ENCODE measurements at regions not wholly inside any gene's neighbourhood (a gene's known extent, or its start where the extent isn't known, plus 50 kb on each side); places are given as distances from the start of the nearest gene placed in this dataset.
"Not testable (repeated sequence)": the region's sequence is repeated elsewhere in the genome, so short reads cannot be mapped to it uniquely, and the experiment has no call there.

GRCh38 chr4:49226216-49226866, 240.3 kb downstream of the CWH43 start:
- DNase-seq (ENCODE audit: low read depth, low spot score); H3K9me3 ChIP-seq (ENCODE audit: control insufficient read depth, insufficient read depth, low read length); H3K36me3 ChIP-seq (ENCODE audit: control insufficient read depth, insufficient read depth, low read length); H3K27me3 ChIP-seq (ENCODE audit: control insufficient read depth, insufficient read depth, low read length); H3K4me3 ChIP-seq (ENCODE audit: low read length); H3K27ac ChIP-seq (ENCODE audit: low read length); H3K4me1 ChIP-seq (ENCODE audit: control insufficient read depth, insufficient read depth, low read length): not testable (repeated sequence)
- WGBS (ENCODE audit: insufficient coverage, insufficient read length), result no CpG with 5 or more reads among the region's 6 CpGs

GRCh38 chr4:49227941-49228340, 241.9 kb downstream of the CWH43 start:
- WGBS (ENCODE audit: insufficient coverage, insufficient read length), result no CpG with 5 or more reads among the region's 1 CpG
- not testable (repeated sequence) for DNase-seq (ENCODE audit: low read depth, low spot score)

GRCh38 chr4:49229243-49229642, 243.2 kb downstream of the CWH43 start:
- not testable (repeated sequence) for H3K27ac ChIP-seq (ENCODE audit: low read length); DNase-seq (ENCODE audit: low read depth, low spot score); H3K27me3 ChIP-seq (ENCODE audit: control insufficient read depth, insufficient read depth, low read length); H3K4me3 ChIP-seq (ENCODE audit: low read length); H3K9me3 ChIP-seq (ENCODE audit: control insufficient read depth, insufficient read depth, low read length); H3K36me3 ChIP-seq (ENCODE audit: control insufficient read depth, insufficient read depth, low read length); H3K4me1 ChIP-seq (ENCODE audit: control insufficient read depth, insufficient read depth, low read length)
- WGBS (ENCODE audit: insufficient coverage, insufficient read length), result no CpG with 5 or more reads among the region's 1 CpG

More at GRCh38 chr4:49227941-49228340, 241.9 kb downstream of the CWH43 start:
- not testable (repeated sequence) for H3K27ac ChIP-seq (ENCODE audit: low read length); H3K27me3 ChIP-seq (ENCODE audit: control insufficient read depth, insufficient read depth, low read length); H3K9me3 ChIP-seq (ENCODE audit: control insufficient read depth, insufficient read depth, low read length); H3K4me1 ChIP-seq (ENCODE audit: control insufficient read depth, insufficient read depth, low read length); H3K4me3 ChIP-seq (ENCODE audit: low read length); H3K36me3 ChIP-seq (ENCODE audit: control insufficient read depth, insufficient read depth, low read length)

GRCh38 chr4:49229713-49230112, 243.6 kb downstream of the CWH43 start:
- not testable (repeated sequence) for H3K9me3 ChIP-seq (ENCODE audit: control insufficient read depth, insufficient read depth, low read length); DNase-seq (ENCODE audit: low read depth, low spot score); H3K27me3 ChIP-seq (ENCODE audit: control insufficient read depth, insufficient read depth, low read length); H3K4me3 ChIP-seq (ENCODE audit: low read length); H3K36me3 ChIP-seq (ENCODE audit: control insufficient read depth, insufficient read depth, low read length); H3K4me1 ChIP-seq (ENCODE audit: control insufficient read depth, insufficient read depth, low read length); H3K27ac ChIP-seq (ENCODE audit: low read length)
- WGBS (ENCODE audit: insufficient coverage, insufficient read length), result no CpG with 5 or more reads among the region's 6 CpGs

DNA sequence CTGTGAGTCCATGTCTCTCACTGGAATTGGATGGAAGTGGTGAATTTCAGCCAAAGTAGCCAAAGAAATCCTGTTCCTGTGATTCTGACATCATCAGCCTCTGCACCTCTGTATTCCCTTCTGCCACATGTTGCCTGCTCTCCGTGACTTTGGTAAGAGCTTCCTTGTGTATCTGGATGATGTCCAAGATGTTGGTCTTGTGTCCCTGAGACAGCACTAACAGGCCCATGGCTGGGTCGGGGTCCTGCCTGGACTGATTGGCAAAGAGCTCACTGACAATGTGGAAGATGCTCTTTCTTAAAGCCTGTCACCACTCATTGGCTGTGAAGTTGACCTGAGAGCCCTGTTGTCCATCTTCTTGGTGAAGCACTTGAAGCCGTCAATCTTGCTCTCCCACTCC, 247.3 kb downstream of the CWH43 start:
- WGBS (ENCODE audit: insufficient coverage, insufficient read length), result no CpG with 5 or more reads among the region's 3 CpGs
- not testable (repeated sequence) for H3K36me3 ChIP-seq (ENCODE audit: control insufficient read depth, insufficient read depth, low read length); H3K4me3 ChIP-seq (ENCODE audit: low read length); H3K4me1 ChIP-seq (ENCODE audit: control insufficient read depth, insufficient read depth, low read length); H3K9me3 ChIP-seq (ENCODE audit: control insufficient read depth, insufficient read depth, low read length); DNase-seq (ENCODE audit: low read depth, low spot score); H3K27ac ChIP-seq (ENCODE audit: low read length); H3K27me3 ChIP-seq (ENCODE audit: control insufficient read depth, insufficient read depth, low read length)

GRCh38 chr4:49233749-49234148, 247.7 kb downstream of the CWH43 start:
- not testable (repeated sequence) for H3K27me3 ChIP-seq (ENCODE audit: control insufficient read depth, insufficient read depth, low read length); H3K4me1 ChIP-seq (ENCODE audit: control insufficient read depth, insufficient read depth, low read length); H3K36me3 ChIP-seq (ENCODE audit: control insufficient read depth, insufficient read depth, low read length); DNase-seq (ENCODE audit: low read depth, low spot score); H3K4me3 ChIP-seq (ENCODE audit: low read length); H3K9me3 ChIP-seq (ENCODE audit: control insufficient read depth, insufficient read depth, low read length); H3K27ac ChIP-seq (ENCODE audit: low read length)
- WGBS (ENCODE audit: insufficient coverage, insufficient read length), result no CpG with 5 or more reads among the region's 1 CpG

- DNase-seq (ENCODE audit: low read depth, low spot score); H3K4me1 ChIP-seq (ENCODE audit: control insufficient read depth, insufficient read depth, low read length); H3K9me3 ChIP-seq (ENCODE audit: control insufficient read depth, insufficient read depth, low read length); H3K36me3 ChIP-seq (ENCODE audit: control insufficient read depth, insufficient read depth, low read length); H3K4me3 ChIP-seq (ENCODE audit: low read length); H3K27me3 ChIP-seq (ENCODE audit: control insufficient read depth, insufficient read depth, low read length); H3K27ac ChIP-seq (ENCODE audit: low read length): not testable (repeated sequence)
- no CpG with 5 or more reads among the region's 3 CpGs for WGBS (ENCODE audit: insufficient coverage, insufficient read length)
These were observed 248.3 kb downstream of the CWH43 start for GRCh38 chr4:49234382-49234781.

GRCh38 chr4:49235413-49236160, 249.5 kb downstream of the CWH43 start:
- H3K27ac ChIP-seq (ENCODE audit: low read length); H3K4me1 ChIP-seq (ENCODE audit: control insufficient read depth, insufficient read depth, low read length); H3K36me3 ChIP-seq (ENCODE audit: control insufficient read depth, insufficient read depth, low read length); DNase-seq (ENCODE audit: low read depth, low spot score); H3K9me3 ChIP-seq (ENCODE audit: control insufficient read depth, insufficient read depth, low read length); H3K27me3 ChIP-seq (ENCODE audit: control insufficient read depth, insufficient read depth, low read length); H3K4me3 ChIP-seq (ENCODE audit: low read length): not testable (repeated sequence)
- no CpG with 5 or more reads among the region's 8 CpGs for WGBS (ENCODE audit: insufficient coverage, insufficient read length)

DNA sequence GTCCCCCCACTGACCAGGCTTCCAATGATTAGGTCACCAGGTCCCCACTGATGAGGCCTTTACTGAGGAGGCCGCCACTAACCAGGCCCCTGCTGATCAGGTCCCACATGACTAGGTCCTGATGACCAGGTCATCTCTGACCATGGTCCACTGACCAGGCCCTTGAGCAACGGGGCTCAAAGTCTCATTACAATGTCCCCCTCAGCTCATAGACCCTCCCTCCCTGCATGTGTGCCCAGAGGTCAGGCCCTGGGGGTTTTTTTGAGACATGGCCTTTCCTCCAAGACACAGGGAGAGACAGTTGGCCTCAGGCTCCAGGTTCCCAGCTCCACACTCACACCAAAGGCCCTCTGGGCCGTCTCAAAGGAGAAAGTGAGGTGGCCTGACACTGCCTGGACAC, 250.4 kb downstream of the CWH43 start:
- not testable (repeated sequence) for DNase-seq (ENCODE audit: low read depth, low spot score); H3K27me3 ChIP-seq (ENCODE audit: control insufficient read depth, insufficient read depth, low read length); H3K4me1 ChIP-seq (ENCODE audit: control insufficient read depth, insufficient read depth, low read length); H3K9me3 ChIP-seq (ENCODE audit: control insufficient read depth, insufficient read depth, low read length); H3K4me3 ChIP-seq (ENCODE audit: low read length); H3K36me3 ChIP-seq (ENCODE audit: control insufficient read depth, insufficient read depth, low read length); H3K27ac ChIP-seq (ENCODE audit: low read length)
- no CpG with 5 or more reads among the region's 3 CpGs for WGBS (ENCODE audit: insufficient coverage, insufficient read length)

DNA sequence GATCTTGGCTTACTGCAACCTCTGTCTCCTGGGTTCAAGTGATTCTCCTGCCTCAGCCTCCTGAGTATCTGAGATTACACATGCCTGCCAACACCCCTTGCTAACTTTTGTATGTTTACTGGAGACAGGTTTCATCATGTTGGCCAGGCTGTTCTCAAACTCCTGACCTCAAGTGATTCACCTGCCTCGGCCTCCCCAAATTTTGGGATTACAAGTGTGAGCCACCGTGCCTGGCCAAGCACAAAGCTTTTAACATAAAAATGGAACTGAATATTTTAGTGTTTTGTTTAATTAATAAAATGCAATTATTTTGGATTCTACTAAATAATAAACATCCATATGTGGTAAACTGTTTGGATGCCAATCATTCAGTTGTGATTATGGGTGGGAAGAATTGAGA, 255.2 kb downstream of the CWH43 start:
- not testable (repeated sequence) for H3K9me3 ChIP-seq (ENCODE audit: control insufficient read depth, insufficient read depth, low read length); H3K36me3 ChIP-seq (ENCODE audit: control insufficient read depth, insufficient read depth, low read length); H3K27me3 ChIP-seq (ENCODE audit: control insufficient read depth, insufficient read depth, low read length); DNase-seq (ENCODE audit: low read depth, low spot score); H3K4me3 ChIP-seq (ENCODE audit: low read length); H3K4me1 ChIP-seq (ENCODE audit: control insufficient read depth, insufficient read depth, low read length); H3K27ac ChIP-seq (ENCODE audit: low read length)
- WGBS (ENCODE audit: insufficient coverage, insufficient read length), result no CpG with 5 or more reads among the region's 2 CpGs

DNA sequence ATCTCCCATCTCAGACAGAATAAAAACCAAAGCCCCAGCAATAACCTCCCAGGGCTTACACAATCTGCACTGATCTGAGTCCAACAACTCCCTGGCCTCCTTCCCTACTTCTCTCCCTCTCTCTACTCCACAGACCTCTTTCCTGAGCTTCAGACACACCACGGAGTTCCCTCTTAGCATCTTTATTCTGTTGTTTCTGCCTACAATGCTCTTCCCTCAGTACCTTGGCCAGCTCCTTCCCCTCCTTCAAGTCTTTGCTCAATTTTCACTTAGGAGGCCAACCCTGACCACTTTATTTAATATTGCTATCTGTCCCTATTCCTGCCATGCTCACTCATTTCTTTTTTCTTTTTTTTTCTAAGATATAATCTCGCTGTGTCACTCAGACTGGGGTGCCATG, 276.7 kb downstream of the CWH43 start:
- H3K9me3 ChIP-seq (ENCODE audit: control insufficient read depth, insufficient read depth, low read length); H3K36me3 ChIP-seq (ENCODE audit: control insufficient read depth, insufficient read depth, low read length); H3K4me3 ChIP-seq (ENCODE audit: low read length); H3K27ac ChIP-seq (ENCODE audit: low read length); H3K27me3 ChIP-seq (ENCODE audit: control insufficient read depth, insufficient read depth, low read length); H3K4me1 ChIP-seq (ENCODE audit: control insufficient read depth, insufficient read depth, low read length); DNase-seq (ENCODE audit: low read depth, low spot score): not testable (repeated sequence)
- no CpG with 5 or more reads among the region's 2 CpGs for WGBS (ENCODE audit: insufficient coverage, insufficient read length)
